GM18909 (cell line): ENCODE measurements at regions not wholly inside any gene's neighbourhood (a gene's known extent, or its start where the extent isn't known, plus 50 kb on each side); places are given as distances from the start of the nearest gene placed in this dataset.

Source experiments
- ATAC-seq: cut with Tn5 transposase; IDR thresholded peaks from one replicate; pipeline ENCODE4 v1.9.1; 2021; ENCODE audit warnings: mild to moderate bottlenecking; ENCODE audit not compliant: unreplicated experiment, poor library complexity

- ATAC-seq, result no peak
Observed at GRCh38 chr12:92221656-92222315, 76.1 kb upstream of the BTG1 start.

GRCh38 chr12:92218394-92219077 lies 72.9 kb upstream of the BTG1 start:
- ATAC-seq, result no peak

- no peak for ATAC-seq
Observed at GRCh38 chr12:92216092-92216491, 70.4 kb upstream of the BTG1 start.

GRCh38 chr12:92215358-92215757 lies 69.7 kb upstream of the BTG1 start:
- ATAC-seq, result no peak

- no peak for ATAC-seq
Observed at GRCh38 chr12:92213166-92213565, 67.5 kb upstream of the BTG1 start.

- peak; percentile 37 for ATAC-seq
Observed at GRCh38 chr12:92210071-92210470, 64.4 kb upstream of the BTG1 start.

GRCh38 chr12:92208613-92209121 lies 63.0 kb upstream of the BTG1 start:
- ATAC-seq, result peak; percentile 80

- ATAC-seq, result no peak
Observed at GRCh38 chr12:92206596-92206995, 61.0 kb upstream of the BTG1 start.

GRCh38 chr12:92206011-92206410 lies 60.4 kb upstream of the BTG1 start:
- ATAC-seq, result no peak

GRCh38 chr12:92199819-92200576 lies 54.4 kb upstream of the BTG1 start:
- ATAC-seq, result no peak

GRCh38 chr12:92197815-92198214 lies 52.2 kb upstream of the BTG1 start:
- no peak for ATAC-seq

GRCh38 chr12:92196368-92196767 lies 50.7 kb upstream of the BTG1 start:
- no peak for ATAC-seq
